HUES48 (cell line): ENCODE measurements at regions not wholly inside any gene's neighbourhood (a gene's known extent, or its start where the extent isn't known, plus 50 kb on each side); places are given as distances from the start of the nearest gene placed in this dataset.
"Not testable (repeated sequence)": the region's sequence is repeated elsewhere in the genome, so short reads cannot be mapped to it uniquely, and the experiment has no call there.

Experiments
- H3K27ac ChIP-seq: one replicate; pipeline ENCODE4 v1.7.0; 2013; ENCODE audit warnings: low read depth, low read length, inconsistent platforms
- H3K27me3 ChIP-seq: 2 replicates; pipeline ENCODE4 v1.6.1; 2013; ENCODE audit warnings: mild to moderate bottlenecking, low read length; ENCODE audit not compliant: control insufficient read depth, insufficient read depth
- H3K36me3 ChIP-seq: 2 replicates; pipeline ENCODE4 v1.6.1; 2013; ENCODE audit warnings: low read length; ENCODE audit not compliant: control insufficient read depth, insufficient read depth
- H3K4me1 ChIP-seq: 2 replicates; pipeline ENCODE4 v1.6.1; 2013; ENCODE audit warnings: mild to moderate bottlenecking, low read length; ENCODE audit not compliant: control insufficient read depth, insufficient read depth
- H3K4me3 ChIP-seq: 2 replicates; pipeline ENCODE4 v1.5.1; 2013; ENCODE audit warnings: mild to moderate bottlenecking, low read depth, low read length
- H3K9ac ChIP-seq: 2 replicates; pipeline ENCODE4 v1.6.1; 2013; ENCODE audit warnings: mild to moderate bottlenecking, low read depth, low read length, moderate library complexity
- H3K9me3 ChIP-seq: 2 replicates; pipeline ENCODE4 v1.6.1; 2013; ENCODE audit warnings: low read length; ENCODE audit not compliant: control insufficient read depth, insufficient read depth

DNA sequence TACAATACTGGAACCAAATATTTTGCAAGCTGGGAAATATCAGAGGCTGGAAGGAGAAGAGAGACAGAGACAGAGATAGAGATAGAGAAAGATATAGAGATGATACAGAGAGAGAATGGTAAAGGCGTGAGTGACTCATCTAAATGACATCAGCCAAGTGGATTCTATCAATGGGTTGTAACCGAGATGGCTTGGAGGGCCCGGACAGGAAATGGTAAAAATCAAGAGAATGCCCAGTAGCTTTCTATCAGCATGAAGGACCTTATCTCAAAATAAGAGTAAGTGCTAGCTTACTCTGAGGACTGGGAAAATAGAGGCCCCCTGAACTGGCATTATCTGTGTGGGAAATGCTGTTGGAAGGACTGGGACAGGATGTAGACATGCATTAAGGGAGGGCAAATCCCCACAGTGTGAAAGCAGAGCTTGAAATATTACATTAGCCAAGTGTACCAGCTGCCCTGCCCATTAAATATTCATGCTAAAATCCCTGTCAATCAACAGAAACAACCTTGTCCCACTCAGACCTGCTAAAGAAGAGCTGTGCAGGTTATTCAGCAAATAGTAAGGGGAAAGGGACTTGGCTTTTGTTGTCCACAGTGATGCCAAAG lies 76.6 kb upstream of the ZNF644 start:
- Histone ChIP-seq H3K4me3 (no peak overlapping the region), H3K27ac (no peak overlapping the region), H3K4me1 (peaks cover 7% of the 10 kb centered on the region; the same call in 1 of the 2 replicates), H3K36me3 (no peaks in the 10 kb centered on the region), H3K27me3 (no peaks in the 10 kb centered on the region), H3K9ac (no peak overlapping the region), H3K9me3 (no peaks in the 10 kb centered on the region)

DNA sequence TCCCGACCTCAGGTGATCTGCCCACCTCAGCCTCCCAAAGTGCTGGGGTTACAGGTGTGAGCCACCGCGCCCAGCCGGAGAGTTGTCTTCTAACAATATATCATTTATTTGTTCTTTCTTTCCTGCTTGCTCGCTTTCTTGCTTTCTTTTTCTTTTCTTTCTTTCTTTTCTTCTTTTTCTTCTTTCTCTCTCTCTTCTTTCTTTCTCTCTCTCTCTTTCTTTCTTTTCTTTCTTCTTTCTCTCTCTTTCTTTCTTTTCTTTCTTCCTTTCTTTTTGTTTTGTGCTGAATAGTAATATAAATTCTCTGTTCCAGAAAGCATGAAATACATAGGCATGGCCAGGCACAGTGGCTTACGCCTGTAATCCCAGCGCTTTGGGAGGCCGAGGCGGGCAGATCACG lies 73.5 kb upstream of the ZNF644 start:
- not testable (repeated sequence) for H3K27me3 ChIP-seq, H3K27ac ChIP-seq, H3K36me3 ChIP-seq, H3K9ac ChIP-seq, H3K9me3 ChIP-seq, H3K4me3 ChIP-seq
- H3K4me1 ChIP-seq: peaks cover 15% of the 10 kb centered on the region; the same call in 1 of the 2 replicates

DNA sequence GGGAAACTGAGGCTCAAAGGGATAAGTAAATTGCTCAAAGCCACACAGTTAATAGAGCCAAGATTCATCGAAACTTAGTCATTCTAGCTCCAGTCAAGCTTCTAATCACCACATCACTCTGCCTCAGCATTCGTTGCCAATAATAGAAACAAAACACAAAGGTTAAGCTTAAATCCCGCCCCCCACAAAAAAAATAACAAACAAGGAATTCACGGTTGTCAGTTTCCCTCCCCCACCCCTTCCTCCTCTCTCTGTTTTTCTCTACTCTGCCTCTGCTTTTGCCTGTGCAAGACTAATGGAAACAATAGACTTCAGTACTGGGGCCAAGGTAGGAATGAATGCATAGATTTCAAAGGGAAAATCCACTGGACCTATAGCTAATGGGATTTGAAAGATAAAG lies 70.7 kb upstream of the ZNF644 start:
- Histone ChIP-seq H3K9ac (no peak overlapping the region), H3K4me3 (no peak overlapping the region), H3K27ac (peak overlapping the region; percentile 8)

DNA sequence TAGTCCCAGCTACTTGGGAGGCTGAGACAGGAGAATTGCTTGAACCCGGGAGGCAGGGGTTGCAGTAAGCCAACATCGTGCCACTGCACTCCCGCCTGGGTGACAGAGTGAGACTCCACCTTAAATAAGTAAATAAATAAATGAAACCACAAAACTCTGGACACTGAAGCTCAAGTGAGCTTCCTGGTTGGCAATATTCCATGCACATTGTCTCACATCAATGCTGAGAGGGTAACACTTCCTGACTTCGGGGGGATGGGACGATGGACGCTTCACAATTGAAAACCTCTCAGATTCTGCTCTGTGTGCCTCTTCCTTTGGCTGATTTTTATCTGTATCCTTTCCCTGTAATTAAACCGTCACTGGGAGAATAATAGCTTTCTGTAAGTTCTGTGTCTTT lies 70.0 kb upstream of the ZNF644 start:
- no peak overlapping the region for H3K9ac ChIP-seq
- H3K9me3 ChIP-seq: peaks cover 8% of the 10 kb centered on the region
- no peak overlapping the region for H3K27ac ChIP-seq
- H3K27me3 ChIP-seq: no peaks in the 10 kb centered on the region
- no peaks in the 10 kb centered on the region for H3K36me3 ChIP-seq
- H3K4me3 ChIP-seq: no peak overlapping the region
- H3K4me1 ChIP-seq: peaks cover 10% of the 10 kb centered on the region; the same call in 1 of the 2 replicates

More for the DNA sequence above, 70.7 kb upstream of the ZNF644 start:
- H3K4me1 ChIP-seq: peaks cover 10% of the 10 kb centered on the region; the same call in 1 of the 2 replicates
- no peaks in the 10 kb centered on the region for H3K36me3 ChIP-seq
- H3K27me3 ChIP-seq: no peaks in the 10 kb centered on the region
- H3K9me3 ChIP-seq: peaks cover 8% of the 10 kb centered on the region

DNA sequence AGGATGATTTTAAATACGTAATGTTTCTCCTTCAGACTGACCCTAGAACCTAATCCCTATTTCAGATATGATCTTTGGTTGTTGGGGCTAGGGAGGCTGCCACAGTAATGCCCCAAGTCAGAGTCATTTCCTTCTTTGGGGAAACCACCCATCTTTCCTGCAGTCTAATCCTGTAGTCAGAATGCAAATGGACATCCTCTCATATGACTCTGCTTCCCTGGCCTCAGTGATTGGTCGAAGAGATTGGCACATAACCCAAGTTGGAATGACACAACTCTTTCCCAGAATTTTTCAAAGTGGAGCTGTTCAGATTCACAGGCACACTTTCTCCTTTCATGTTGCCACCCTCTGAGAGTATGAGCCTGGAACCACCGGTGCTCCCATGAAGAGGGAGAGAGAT lies 58.8 kb upstream of the ZNF644 start:
- no peak overlapping the region for H3K27ac ChIP-seq
- no peaks in the 10 kb centered on the region for H3K9me3 ChIP-seq
- no peaks in the 10 kb centered on the region for H3K4me1 ChIP-seq
- no peaks in the 10 kb centered on the region for H3K36me3 ChIP-seq
- H3K4me3 ChIP-seq: no peak overlapping the region
- H3K27me3 ChIP-seq: no peaks in the 10 kb centered on the region
- no peak overlapping the region for H3K9ac ChIP-seq

DNA sequence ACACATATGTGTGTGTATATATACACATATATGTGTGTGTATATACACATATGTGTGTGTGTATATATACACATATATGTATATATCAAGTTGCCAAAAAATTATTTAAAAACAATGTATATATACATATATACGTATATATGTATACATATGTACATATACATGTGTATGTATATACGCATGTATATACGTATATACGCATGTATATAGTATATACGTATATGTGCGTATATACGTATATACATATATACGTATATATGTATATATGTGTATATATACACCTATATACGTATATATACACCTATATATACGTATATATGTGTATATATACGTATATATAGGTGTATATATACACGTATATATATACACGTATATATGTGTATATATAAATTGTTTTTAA lies 57.0 kb upstream of the ZNF644 start:
- no peak overlapping the region for H3K9ac ChIP-seq
- no peak overlapping the region for H3K27ac ChIP-seq
- no peaks in the 10 kb centered on the region for H3K27me3 ChIP-seq
- no peak overlapping the region for H3K4me3 ChIP-seq
- H3K9me3 ChIP-seq: no peaks in the 10 kb centered on the region
- H3K4me1 ChIP-seq: no peaks in the 10 kb centered on the region
- no peaks in the 10 kb centered on the region for H3K36me3 ChIP-seq

DNA sequence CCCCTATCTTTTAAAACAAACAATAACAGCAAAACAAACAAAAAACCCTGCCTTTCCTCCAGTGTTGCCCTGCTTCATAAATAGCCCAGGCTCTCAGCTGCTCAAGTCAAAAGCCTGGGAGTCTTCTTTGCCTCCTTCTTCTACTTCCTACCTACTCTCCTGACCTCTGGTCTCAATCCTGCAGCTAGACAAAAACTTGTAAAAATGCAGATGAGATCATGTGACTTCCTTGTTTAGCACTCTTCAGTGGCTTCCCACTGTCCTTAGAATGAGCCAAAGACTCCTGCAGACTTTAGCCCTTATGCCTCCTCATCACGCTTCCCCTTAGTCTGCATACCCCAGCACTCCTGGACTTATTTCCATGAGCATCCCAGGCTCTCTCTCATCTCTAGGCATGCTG lies 55.0 kb upstream of the ZNF644 start:
- Histone ChIP-seq H3K9me3 (no peaks in the 10 kb centered on the region), H3K4me3 (no peak overlapping the region), H3K4me1 (no peaks in the 10 kb centered on the region), H3K9ac (no peak overlapping the region), H3K27me3 (no peaks in the 10 kb centered on the region), H3K27ac (no peak overlapping the region), H3K36me3 (no peaks in the 10 kb centered on the region)

DNA sequence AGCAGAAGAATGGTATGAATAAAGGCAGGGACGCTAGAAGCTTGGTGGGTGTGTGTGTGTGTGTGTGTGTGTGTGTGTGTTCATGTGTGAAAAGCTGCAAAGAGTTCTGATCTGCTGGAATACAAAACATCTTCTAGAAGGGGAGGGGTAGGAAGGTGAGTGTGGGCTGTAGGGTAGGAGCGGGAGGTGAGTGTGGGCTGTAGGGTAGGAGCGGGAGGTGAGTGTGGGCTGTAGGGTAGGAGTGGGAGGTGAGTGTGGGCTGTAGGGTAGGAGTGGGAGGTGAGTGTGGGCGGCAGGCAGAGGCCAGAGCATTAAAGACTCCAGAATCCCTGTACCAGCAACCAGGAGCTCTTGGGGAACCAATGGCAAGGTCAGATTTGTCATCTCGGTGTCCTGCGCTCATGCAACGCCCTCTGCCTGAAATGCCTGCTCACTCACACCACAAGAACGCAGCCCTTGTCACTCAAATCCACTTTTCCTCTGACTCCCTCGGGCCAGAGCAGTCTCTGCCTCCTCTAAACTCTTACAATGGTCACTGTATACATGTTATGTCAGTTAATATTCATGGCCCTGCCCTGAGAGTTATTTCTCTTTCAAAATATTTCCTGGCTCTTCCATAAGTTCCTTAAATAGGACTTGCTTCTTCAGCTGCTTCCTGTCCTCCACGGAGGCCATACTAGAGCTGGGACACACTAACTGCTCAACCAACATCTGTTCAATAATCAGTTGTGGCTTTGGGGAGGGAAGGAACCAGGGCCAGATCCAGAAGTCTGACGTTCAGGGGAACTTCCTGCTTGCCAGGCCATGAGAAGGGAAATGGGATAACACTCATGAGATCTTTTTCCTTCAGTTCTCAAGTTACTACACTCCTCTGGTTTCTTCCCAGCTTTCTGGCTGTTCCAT lies 53.6 kb upstream of the ZNF644 start:
- no peaks in the 10 kb centered on the region for H3K27me3 ChIP-seq
- H3K27ac ChIP-seq: no peak overlapping the region
- H3K9me3 ChIP-seq: no peaks in the 10 kb centered on the region
- no peak overlapping the region for H3K4me3 ChIP-seq
- H3K36me3 ChIP-seq: no peaks in the 10 kb centered on the region
- H3K9ac ChIP-seq: no peak overlapping the region
- 0 out of 2 replicates have a peak, but pooled peaks cover 2% of the 10 kb centered on the region for H3K4me1 ChIP-seq

DNA sequence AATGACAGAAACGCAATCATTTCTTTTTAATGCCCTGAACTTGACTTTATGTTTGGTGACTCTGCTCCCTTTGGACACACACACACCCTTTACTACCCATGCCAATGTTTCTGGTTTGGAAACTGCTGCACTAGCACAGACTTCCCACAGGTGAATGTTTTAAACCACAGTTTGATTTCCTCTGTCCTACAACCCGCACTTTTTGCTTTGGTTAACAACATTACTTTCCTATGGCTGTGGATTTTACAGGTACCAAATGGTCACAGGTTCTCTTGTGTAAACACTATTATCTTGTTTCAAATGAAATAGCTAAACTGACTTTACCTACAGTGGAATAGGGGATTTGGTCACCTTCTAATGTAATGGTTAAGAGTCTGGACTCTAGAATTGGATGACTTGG lies 51.5 kb upstream of the ZNF644 start:
- H3K9me3 ChIP-seq: no peaks in the 10 kb centered on the region
- H3K9ac ChIP-seq: no peak overlapping the region
- 0 out of 2 replicates have a peak, but pooled peaks cover 5% of the 10 kb centered on the region for H3K4me1 ChIP-seq
- no peaks in the 10 kb centered on the region for H3K27me3 ChIP-seq
- no peaks in the 10 kb centered on the region for H3K36me3 ChIP-seq
- no peak overlapping the region for H3K27ac ChIP-seq
- H3K4me3 ChIP-seq: no peak overlapping the region

DNA sequence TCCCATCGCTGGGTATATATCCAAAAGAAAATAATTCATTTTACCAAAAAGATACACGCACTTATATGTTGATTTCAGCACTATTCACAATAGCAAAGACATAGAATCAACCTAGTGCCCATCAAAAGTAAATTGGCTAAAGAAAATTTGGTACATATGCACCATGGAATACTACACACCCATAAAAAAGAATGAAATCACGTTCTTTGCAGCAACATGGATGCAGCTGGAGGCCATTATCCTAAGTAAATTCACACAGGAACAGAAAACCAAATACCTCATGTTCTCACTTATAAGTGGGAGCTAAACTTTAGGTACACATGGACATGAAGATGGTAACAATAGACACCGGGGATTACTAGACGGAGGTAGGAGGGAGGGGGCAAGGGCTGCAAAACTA lies 50.0 kb upstream of the ZNF644 start:
- H3K4me1 ChIP-seq: peaks cover 8% of the 10 kb centered on the region
- no peaks in the 10 kb centered on the region for H3K36me3 ChIP-seq
- no peak overlapping the region for H3K9ac ChIP-seq
- no peaks in the 10 kb centered on the region for H3K9me3 ChIP-seq
- H3K4me3 ChIP-seq: no peak overlapping the region
- H3K27me3 ChIP-seq: no peaks in the 10 kb centered on the region
- H3K27ac ChIP-seq: no peak overlapping the region
